GM23338 (cell line): ENCODE measurements at regions not wholly inside any gene's neighbourhood (a gene's known extent, or its start where the extent isn't known, plus 50 kb on each side); places are given as distances from the start of the nearest gene placed in this dataset.

ENCODE experiments used
- ATAC-seq: fragments of 200-7000 bp; cut with Tn5 transposase; 3 replicates; pipeline ENCODE4 v1.9.1; 2020
- DNase-seq: peaks from one replicate; pipeline ENCODE4 v3.0.0-alpha.2; 2015; ENCODE audit warnings: low spot score
- H2AFZ ChIP-seq: fragments of 200-600 bp; sonication (generic); 2 replicates; pipeline ENCODE4 v1.8.0; 2016; ENCODE audit warnings: antibody characterized with exemption, mild to moderate bottlenecking, moderate library complexity
- H3F3A ChIP-seq: fragments of 200-600 bp; sonication (generic); replicated peaks from 2 replicates; pipeline ENCODE4 v1.8.0; 2017; ENCODE audit warnings: antibody characterized with exemption, mixed run types, low read depth
- H3K27ac ChIP-seq: fragments of 200-600 bp; sonication (generic); 2 replicates; pipeline ENCODE4 v1.6.1; 2016; ENCODE audit warnings: low read depth
- H3K27me3 ChIP-seq: fragments of 200-600 bp; sonication (generic); 2 replicates; pipeline ENCODE4 v1.8.0; 2016; ENCODE audit warnings: mild to moderate bottlenecking, mixed run types, moderate library complexity; ENCODE audit not compliant: insufficient read depth
- H3K36me3 ChIP-seq: fragments of 200-600 bp; sonication (generic); 2 replicates; pipeline ENCODE4 v1.8.0; 2016; ENCODE audit warnings: mild to moderate bottlenecking; ENCODE audit not compliant: insufficient read depth
- H3K4me1 ChIP-seq: fragments of 200-600 bp; sonication (generic); 2 replicates; pipeline ENCODE4 v1.8.0; 2016; ENCODE audit warnings: mild to moderate bottlenecking, moderate library complexity; ENCODE audit not compliant: insufficient read depth
- H3K4me2 ChIP-seq: fragments of 200-600 bp; sonication (generic); 2 replicates; pipeline ENCODE4 v1.7.1; 2017; ENCODE audit warnings: mixed run types
- H3K4me3 ChIP-seq: fragments of 200-600 bp; sonication (generic); 2 replicates; pipeline ENCODE4 v1.6.1; 2016; ENCODE audit warnings: mixed run types
- H3K79me2 ChIP-seq: fragments of 200-600 bp; sonication (generic); replicated peaks from 2 replicates; pipeline ENCODE4 v1.8.0; 2017; ENCODE audit warnings: mild to moderate bottlenecking; ENCODE audit not compliant: insufficient read depth
- H3K9me2 ChIP-seq: fragments of 200-600 bp; sonication (generic); 2 replicates; pipeline ENCODE4 v1.8.0; 2017; ENCODE audit not compliant: insufficient read depth
- H4K20me1 ChIP-seq: fragments of 200-600 bp; sonication (generic); replicated peaks from 2 replicates; pipeline ENCODE4 v1.8.0; 2017; ENCODE audit warnings: mild to moderate bottlenecking; ENCODE audit not compliant: insufficient read depth
- H3K27ac Mint-ChIP-seq: 2 replicates; pipeline ENCODE4 v1.8.0; 2020; ENCODE audit warnings: inconsistent platforms, mild to moderate bottlenecking, moderate library complexity, mixed read lengths
- H3K27me3 Mint-ChIP-seq: 3 replicates; pipeline ENCODE4 v1.8.0; 2022; ENCODE audit warnings: low read depth, mild to moderate bottlenecking, moderate library complexity, mixed read lengths, inconsistent platforms; ENCODE audit not compliant: insufficient read depth, poor library complexity
- H3K36me3 Mint-ChIP-seq: 3 replicates; pipeline ENCODE4 v1.8.0; 2021; ENCODE audit warnings: low read depth, mild to moderate bottlenecking, inconsistent platforms, moderate library complexity, mixed read lengths
- H3K4me1 Mint-ChIP-seq: 3 replicates; pipeline ENCODE4 v1.8.0; 2020; ENCODE audit warnings: mild to moderate bottlenecking, inconsistent platforms, mixed read lengths
- H3K4me3 Mint-ChIP-seq: 3 replicates; pipeline ENCODE4 v1.8.0; 2021; ENCODE audit warnings: moderate library complexity, mild to moderate bottlenecking, inconsistent platforms, mixed read lengths
- H3K9me3 Mint-ChIP-seq: 3 replicates; pipeline ENCODE4 v1.8.0; 2020; ENCODE audit warnings: moderate library complexity, mild to moderate bottlenecking, inconsistent platforms, mixed read lengths
- CTCF ChIP-seq, 2 experiments: fragments of 200-600 bp in 1 of 2; sonication (generic) in 1 of 2; conservative IDR thresholded peaks; 2 replicates each; pipeline versions ENCODE4 v1.5.1 to v1.6.1; 2016 to 2017; ENCODE audit warnings: antibody characterized with exemption in 2 of 2, low read depth in 2 of 2, mild to moderate bottlenecking in 2 of 2, moderate library complexity in 1 of 2
- ETS1 ChIP-seq: IDR thresholded peaks from 2 replicates; pipeline ENCODE4 v1.6.1; 2016; ENCODE audit warnings: antibody characterized with exemption
- EZH2 ChIP-seq: fragments of 200-600 bp; sonication (generic); IDR thresholded peaks from one replicate; pipeline ENCODE4 v1.8.0; 2017; ENCODE audit warnings: antibody characterized with exemption, mild to moderate bottlenecking, low read depth; ENCODE audit not compliant: unreplicated experiment
- JUNB ChIP-seq: IDR thresholded peaks from one replicate; pipeline ENCODE4 v1.6.1; 2016; ENCODE audit warnings: antibody characterized with exemption; ENCODE audit not compliant: unreplicated experiment
- POLR2AphosphoS5 ChIP-seq: IDR thresholded peaks from 2 replicates; pipeline ENCODE4 v1.6.1; 2016; ENCODE audit warnings: antibody characterized with exemption, low read depth
- STAT1 ChIP-seq: IDR thresholded peaks from one replicate; pipeline ENCODE4 v1.6.1; 2016; ENCODE audit warnings: antibody characterized with exemption; ENCODE audit not compliant: unreplicated experiment
- ZNF114 ChIP-seq: fragments of 250-450 bp; sonication (Bioruptor Pico); IDR thresholded peaks from 2 replicates; pipeline ENCODE4 v1.5.0; 2020; ENCODE audit warnings: mild to moderate bottlenecking, moderate library complexity
- ZNF331 ChIP-seq: fragments of 250-450 bp; sonication (Bioruptor Pico); IDR thresholded peaks from 2 replicates; pipeline ENCODE4 v1.5.0; 2020; ENCODE audit warnings: low read depth, mild to moderate bottlenecking, moderate library complexity
- ZNF462 ChIP-seq: fragments of 250-450 bp; sonication (Bioruptor Pico); IDR thresholded peaks from 2 replicates; pipeline ENCODE4 v1.5.0; 2020; ENCODE audit warnings: mild to moderate bottlenecking, moderate library complexity

GRCh38 chr2:76413436-76413835 lies 702.7 kb upstream of the GCFC2 start:
- no peak overlapping the region for H3K4me3 Mint-ChIP-seq
- Histone ChIP-seq H3K27me3 (no peaks in the 10 kb centered on the region), H2AFZ (peak overlapping the region; percentile 11; the same call in 1 of the 2 replicates), H3K4me2 (no peak overlapping the region), H4K20me1 (no peaks in the 10 kb centered on the region), H3K4me1 (peaks cover 12% of the 10 kb centered on the region), H3F3A (no peaks in the 10 kb centered on the region), H3K36me3 (no peaks in the 10 kb centered on the region), H3K9me2 (no peaks in the 10 kb centered on the region; the same call in 1 of the 2 replicates), H3K4me3 (no peak overlapping the region), H3K27ac (no peak overlapping the region), H3K79me2 (no peaks in the 10 kb centered on the region)
- TF ChIP-seq STAT1: no peak
- no peak for TF ChIP-seq EZH2
- TF ChIP-seq CTCF (conservative IDR thresholded peaks at IDR 0.05; ENCODE audit: low read depth in 2 of 2): no peak
- peaks cover 7% of the 10 kb centered on the region for H3K4me1 Mint-ChIP-seq
- peaks cover 7% of the 10 kb centered on the region; the same call in 2 of the 3 replicates for H3K9me3 Mint-ChIP-seq
- no peak overlapping the region for H3K27ac Mint-ChIP-seq
- no peak for ATAC-seq
- H3K27me3 Mint-ChIP-seq: peaks cover 6% of the 10 kb centered on the region
- DNase-seq: no peak
- peaks cover 12% of the 10 kb centered on the region for H3K36me3 Mint-ChIP-seq

- Mint-ChIP-seq H3K27ac (no peak overlapping the region), H3K4me3 (no peak overlapping the region), H3K4me1 (no peaks in the 10 kb centered on the region), H3K9me3 (peaks cover 70% of the 10 kb centered on the region), H3K36me3 (peaks cover 56% of the 10 kb centered on the region), H3K27me3 (peaks cover 6% of the 10 kb centered on the region)
- Histone ChIP-seq H3K36me3 (peaks cover 11% of the 10 kb centered on the region), H3K4me1 (no peaks in the 10 kb centered on the region), H3F3A (no peaks in the 10 kb centered on the region), H3K4me3 (no peak overlapping the region), H4K20me1 (no peaks in the 10 kb centered on the region), H2AFZ (no peak overlapping the region), H3K79me2 (no peaks in the 10 kb centered on the region), H3K27me3 (no peaks in the 10 kb centered on the region), H3K27ac (no peak overlapping the region), H3K4me2 (no peak overlapping the region), H3K9me2 (peaks cover 4% of the 10 kb centered on the region; the same call in 1 of the 2 replicates)
- no peak for ATAC-seq
- DNase-seq: no peak
- TF ChIP-seq CTCF (conservative IDR thresholded peaks at IDR 0.05; ENCODE audit: low read depth in 2 of 2) (no peak), POLR2AphosphoS5 (no peak), STAT1 (no peak), ZNF331 (CRISPR knock-in tag) (no peak), JUNB (no peak), ETS1 (no peak), ZNF114 (CRISPR knock-in tag) (no peak), ZNF462 (CRISPR knock-in tag) (no peak)
Measured at GRCh38 chr2:76406134-76406855, 695.6 kb upstream of the GCFC2 start.
